ENCODE measurements at regions not wholly inside any gene's neighbourhood (a gene's known extent, or its start where the extent isn't known, plus 50 kb on each side); places are given as distances from the start of the nearest gene placed in this dataset.

DNA sequence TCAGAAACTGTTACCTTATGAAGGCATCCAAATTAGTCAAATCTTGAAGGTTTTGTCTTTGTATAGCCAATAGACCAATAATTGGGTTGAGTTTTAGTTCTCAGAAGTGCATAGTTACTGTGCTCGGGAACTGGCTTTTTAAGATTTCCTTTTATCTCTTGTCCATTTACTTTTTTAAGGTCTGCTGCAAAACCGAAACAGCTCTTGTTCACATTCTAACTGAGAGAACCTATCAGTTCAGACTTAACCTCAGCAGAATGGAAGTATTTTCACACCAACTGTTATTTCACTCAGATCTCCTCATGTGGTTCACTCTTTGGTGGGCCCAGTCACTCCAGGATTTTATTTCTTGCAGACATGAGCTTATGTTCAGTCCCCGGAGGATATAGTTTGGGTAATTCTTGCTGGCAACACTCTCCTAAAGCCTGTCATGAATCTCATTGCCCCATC lies 55.5 kb downstream of the TPBG start:
- TF ChIP-seq, protein P1, sequence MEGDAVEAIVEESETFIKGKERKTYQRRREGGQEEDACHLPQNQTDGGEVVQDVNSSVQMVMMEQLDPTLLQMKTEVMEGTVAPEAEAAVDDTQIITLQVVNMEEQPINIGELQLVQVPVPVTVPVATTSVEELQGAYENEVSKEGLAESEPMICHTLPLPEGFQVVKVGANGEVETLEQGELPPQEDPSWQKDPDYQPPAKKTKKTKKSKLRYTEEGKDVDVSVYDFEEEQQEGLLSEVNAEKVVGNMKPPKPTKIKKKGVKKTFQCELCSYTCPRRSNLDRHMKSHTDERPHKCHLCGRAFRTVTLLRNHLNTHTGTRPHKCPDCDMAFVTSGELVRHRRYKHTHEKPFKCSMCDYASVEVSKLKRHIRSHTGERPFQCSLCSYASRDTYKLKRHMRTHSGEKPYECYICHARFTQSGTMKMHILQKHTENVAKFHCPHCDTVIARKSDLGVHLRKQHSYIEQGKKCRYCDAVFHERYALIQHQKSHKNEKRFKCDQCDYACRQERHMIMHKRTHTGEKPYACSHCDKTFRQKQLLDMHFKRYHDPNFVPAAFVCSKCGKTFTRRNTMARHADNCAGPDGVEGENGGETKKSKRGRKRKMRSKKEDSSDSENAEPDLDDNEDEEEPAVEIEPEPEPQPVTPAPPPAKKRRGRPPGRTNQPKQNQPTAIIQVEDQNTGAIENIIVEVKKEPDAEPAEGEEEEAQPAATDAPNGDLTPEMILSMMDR (IDR thresholded peaks at IDR 0.05), result no peak
- no peak for TF ChIP-seq POLR2A (IDR thresholded peaks at IDR 0.05)

Data from right lobe of liver (tissue), 4 donors.